HFFc6 (cell line): ENCODE measurements at regions not wholly inside any gene's neighbourhood (a gene's known extent, or its start where the extent isn't known, plus 50 kb on each side); places are given as distances from the start of the nearest gene placed in this dataset.

ENCODE experiments used
- DNase-seq: peaks from one replicate; pipeline ENCODE4 v3.0.0-alpha.2; 2018
- H3K27ac Mint-ChIP-seq: 2 replicates; pipeline ENCODE4 v1.8.0; 2020; ENCODE audit warnings: mild to moderate bottlenecking, mixed read lengths
- H3K27me3 Mint-ChIP-seq: 2 replicates; pipeline ENCODE4 v1.8.0; 2021; ENCODE audit warnings: mild to moderate bottlenecking, moderate library complexity, mixed read lengths; ENCODE audit not compliant: insufficient read depth
- H3K36me3 Mint-ChIP-seq: 2 replicates; pipeline ENCODE4 v1.8.0; 2021; ENCODE audit warnings: low read depth, mixed read lengths
- H3K4me1 Mint-ChIP-seq: 2 replicates; pipeline ENCODE4 v1.8.0; 2020; ENCODE audit warnings: low read depth, mixed read lengths
- H3K4me3 Mint-ChIP-seq: 2 replicates; pipeline ENCODE4 v1.8.0; 2020; ENCODE audit warnings: mild to moderate bottlenecking, moderate library complexity, mixed read lengths
- H3K9me3 Mint-ChIP-seq: 2 replicates; pipeline ENCODE4 v1.8.0; 2020; ENCODE audit warnings: mild to moderate bottlenecking, mixed read lengths
- TF ChIP-seq, protein P1 (sequence below): fragments of 200-600 bp; sonication (generic); IDR thresholded peaks from 2 replicates; pipeline ENCODE4 v1.5.0; 2021; ENCODE audit warnings: antibody characterized with exemption, mild to moderate bottlenecking

DNA sequence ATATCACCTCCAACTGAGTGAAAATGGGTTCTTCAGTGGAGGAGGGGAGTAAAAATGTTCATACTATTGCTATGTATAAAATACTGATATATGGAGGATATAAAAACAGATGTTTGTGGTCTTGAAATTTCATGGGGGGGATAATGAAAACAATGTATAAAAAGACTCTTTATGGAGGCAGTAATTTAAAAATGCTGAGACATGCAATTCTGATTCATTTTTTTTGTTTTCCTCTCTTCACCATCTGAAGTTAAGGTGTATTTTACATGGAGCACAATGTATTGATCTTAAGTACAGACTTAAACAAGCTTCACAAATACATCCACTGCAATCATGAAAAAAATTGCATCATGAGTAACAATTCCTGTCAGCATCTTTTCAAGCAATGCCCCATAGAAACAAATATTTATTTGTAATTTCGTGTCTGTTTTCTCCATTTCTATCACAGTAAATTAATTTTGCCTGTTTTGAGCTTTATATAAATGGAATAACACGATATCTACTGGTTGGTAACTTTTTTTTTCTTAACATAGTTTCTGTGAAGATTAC is 393.2 kb upstream of the ZNF804A start:
- Mint-ChIP-seq H3K36me3 (no peaks in the 10 kb centered on the region), H3K4me3 (no peak overlapping the region), H3K9me3 (peaks cover 5% of the 10 kb centered on the region; the same call in 1 of the 2 replicates), H3K27ac (no peak overlapping the region), H3K27me3 (no peaks in the 10 kb centered on the region), H3K4me1 (no peaks in the 10 kb centered on the region)
- TF ChIP-seq, protein P1, sequence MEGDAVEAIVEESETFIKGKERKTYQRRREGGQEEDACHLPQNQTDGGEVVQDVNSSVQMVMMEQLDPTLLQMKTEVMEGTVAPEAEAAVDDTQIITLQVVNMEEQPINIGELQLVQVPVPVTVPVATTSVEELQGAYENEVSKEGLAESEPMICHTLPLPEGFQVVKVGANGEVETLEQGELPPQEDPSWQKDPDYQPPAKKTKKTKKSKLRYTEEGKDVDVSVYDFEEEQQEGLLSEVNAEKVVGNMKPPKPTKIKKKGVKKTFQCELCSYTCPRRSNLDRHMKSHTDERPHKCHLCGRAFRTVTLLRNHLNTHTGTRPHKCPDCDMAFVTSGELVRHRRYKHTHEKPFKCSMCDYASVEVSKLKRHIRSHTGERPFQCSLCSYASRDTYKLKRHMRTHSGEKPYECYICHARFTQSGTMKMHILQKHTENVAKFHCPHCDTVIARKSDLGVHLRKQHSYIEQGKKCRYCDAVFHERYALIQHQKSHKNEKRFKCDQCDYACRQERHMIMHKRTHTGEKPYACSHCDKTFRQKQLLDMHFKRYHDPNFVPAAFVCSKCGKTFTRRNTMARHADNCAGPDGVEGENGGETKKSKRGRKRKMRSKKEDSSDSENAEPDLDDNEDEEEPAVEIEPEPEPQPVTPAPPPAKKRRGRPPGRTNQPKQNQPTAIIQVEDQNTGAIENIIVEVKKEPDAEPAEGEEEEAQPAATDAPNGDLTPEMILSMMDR: no peak
- DNase-seq: no peak

DNA sequence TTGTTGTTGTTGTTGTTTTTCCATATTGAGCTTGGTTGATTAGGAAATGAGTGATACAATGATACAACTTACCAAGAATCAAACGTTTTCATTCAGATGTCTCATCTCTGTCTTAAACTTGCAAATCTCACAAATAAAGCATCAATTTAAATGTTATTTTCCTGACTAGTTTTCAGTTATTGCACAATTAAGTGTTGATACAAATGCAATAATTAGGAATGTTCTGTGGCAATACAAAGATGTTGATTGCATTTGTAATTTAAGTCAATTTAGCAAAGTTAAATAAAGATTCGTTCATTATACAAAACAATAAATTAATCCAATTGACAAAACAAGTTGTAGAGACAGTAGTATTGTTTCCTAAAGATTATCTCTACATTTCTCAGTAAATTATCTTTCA is 392.3 kb upstream of the ZNF804A start:
- Mint-ChIP-seq H3K4me3 (no peak overlapping the region), H3K27ac (no peak overlapping the region), H3K36me3 (no peaks in the 10 kb centered on the region), H3K9me3 (peaks cover 5% of the 10 kb centered on the region; the same call in 1 of the 2 replicates), H3K27me3 (no peaks in the 10 kb centered on the region), H3K4me1 (no peaks in the 10 kb centered on the region)
- TF ChIP-seq, protein P1: no peak
- DNase-seq: no peak

DNA sequence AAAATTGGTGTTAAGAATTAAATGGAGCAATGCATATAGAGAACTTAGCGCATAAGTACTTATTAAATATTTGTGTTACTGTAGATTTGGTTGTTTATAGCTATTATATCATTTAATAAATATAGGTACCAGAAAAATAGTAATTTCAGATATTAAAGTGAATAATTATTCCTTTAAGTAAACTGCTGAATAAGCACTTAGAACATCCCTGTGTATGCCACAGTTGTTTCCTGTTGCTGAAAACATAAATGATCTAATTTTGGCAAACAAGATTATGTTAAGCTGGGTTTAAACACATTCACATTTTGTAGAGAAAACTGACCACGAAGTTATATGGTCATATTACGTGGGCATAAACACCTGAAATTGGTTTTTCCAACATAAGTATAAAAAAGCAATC is 388.0 kb upstream of the ZNF804A start:
- peaks cover 41% of the 10 kb centered on the region for H3K9me3 Mint-ChIP-seq
- H3K27me3 Mint-ChIP-seq: no peaks in the 10 kb centered on the region
- no peak overlapping the region for H3K4me3 Mint-ChIP-seq
- TF ChIP-seq, protein P1: no peak
- H3K27ac Mint-ChIP-seq: no peak overlapping the region
- no peaks in the 10 kb centered on the region for H3K4me1 Mint-ChIP-seq
- H3K36me3 Mint-ChIP-seq: no peaks in the 10 kb centered on the region; the same call in 1 of the 2 replicates
- DNase-seq: no peak

DNA sequence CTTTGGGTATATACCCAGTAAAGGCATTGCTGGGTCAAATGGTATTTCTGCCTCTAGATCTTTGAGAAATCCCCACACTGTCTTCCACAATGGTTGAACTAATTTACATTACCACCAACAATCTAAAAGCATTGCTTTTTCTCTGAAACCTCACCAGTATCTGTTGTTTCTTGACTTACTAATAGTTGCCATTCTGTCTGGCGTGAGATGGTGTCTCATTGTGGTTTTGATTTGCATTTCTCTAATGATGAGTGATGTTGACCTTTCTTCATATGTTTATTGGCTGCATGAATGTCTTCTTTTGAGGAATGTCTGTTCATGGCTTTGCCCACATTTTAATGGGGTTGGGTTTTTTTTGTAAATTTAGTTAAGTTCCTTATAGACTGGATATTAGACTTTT is 382.6 kb upstream of the ZNF804A start:
- Mint-ChIP-seq H3K4me3 (no peak overlapping the region), H3K36me3 (no peaks in the 10 kb centered on the region; the same call in 1 of the 2 replicates), H3K27me3 (no peaks in the 10 kb centered on the region), H3K4me1 (no peaks in the 10 kb centered on the region), H3K9me3 (peaks cover 79% of the 10 kb centered on the region), H3K27ac (no peak overlapping the region)
- TF ChIP-seq, protein P1: no peak
- no peak for DNase-seq

DNA sequence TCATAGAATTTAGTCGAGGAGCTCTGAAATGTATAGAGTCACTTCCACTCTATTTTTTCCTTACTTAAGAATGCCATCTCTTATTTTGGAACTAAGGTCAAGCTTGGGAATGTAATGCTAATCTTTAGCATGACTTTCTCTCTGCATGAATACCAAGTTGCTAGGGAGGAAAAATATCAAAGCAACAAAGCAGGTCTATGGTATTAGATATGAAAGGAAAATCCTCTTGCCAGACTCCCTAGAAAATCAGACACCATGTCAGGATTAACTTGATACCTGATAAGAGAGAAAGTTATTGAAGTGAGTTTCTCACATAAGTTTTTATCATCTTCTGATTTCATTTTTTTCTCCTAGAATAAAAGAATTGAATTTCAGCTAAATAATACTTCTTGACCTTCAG is 341.7 kb upstream of the ZNF804A start:
- Mint-ChIP-seq H3K27ac (no peak overlapping the region), H3K4me1 (no peaks in the 10 kb centered on the region), H3K4me3 (no peak overlapping the region), H3K27me3 (no peaks in the 10 kb centered on the region), H3K36me3 (no peaks in the 10 kb centered on the region), H3K9me3 (peaks cover 14% of the 10 kb centered on the region)
- DNase-seq: no peak
- TF ChIP-seq, protein P1: no peak

DNA sequence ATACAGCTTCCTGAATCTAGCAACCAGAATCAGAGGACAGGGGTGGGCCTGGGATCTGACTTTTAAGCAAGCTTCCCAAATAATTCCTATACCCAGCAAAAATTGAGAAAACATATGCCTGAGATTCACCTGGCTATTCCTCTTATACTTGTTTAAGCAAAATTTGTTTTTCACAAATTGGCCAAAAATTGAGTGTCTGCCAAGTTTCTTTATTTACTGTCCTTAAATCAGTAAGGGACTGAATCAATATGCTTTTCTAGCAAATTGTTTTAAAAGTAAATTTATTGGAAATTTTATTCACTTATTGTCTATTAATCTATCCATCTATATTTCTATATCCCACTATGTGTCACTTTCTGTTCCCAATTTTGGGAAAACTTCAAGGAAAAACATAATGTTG is 337.0 kb upstream of the ZNF804A start:
- H3K4me3 Mint-ChIP-seq: no peak overlapping the region
- no peaks in the 10 kb centered on the region; the same call in 1 of the 2 replicates for H3K27me3 Mint-ChIP-seq
- H3K9me3 Mint-ChIP-seq: peaks cover 12% of the 10 kb centered on the region
- no peak overlapping the region for H3K27ac Mint-ChIP-seq
- no peaks in the 10 kb centered on the region for H3K36me3 Mint-ChIP-seq
- no peaks in the 10 kb centered on the region for H3K4me1 Mint-ChIP-seq
- TF ChIP-seq, protein P1: no peak
- no peak for DNase-seq
